Liver (tissue), 8 donors: ENCODE measurements at regions not wholly inside any gene's neighbourhood (a gene's known extent, or its start where the extent isn't known, plus 50 kb on each side); places are given as distances from the start of the nearest gene placed in this dataset.

Experiments
- DNase-seq: peaks from one replicate; pipeline ENCODE4 v3.0.0-alpha.2; 2017; ENCODE audit warnings: low spot score
- H3K27ac ChIP-seq, 2 donors: one replicate each; pipeline ENCODE4 v1.7.0; 2013; ENCODE audit warnings: inconsistent platforms in 2 of 2, low read length in 2 of 2, control low read depth in 1 of 2, low read depth in 1 of 2, mild to moderate bottlenecking in 1 of 2
- H3K27me3 ChIP-seq, 4 donors: one replicate each; pipeline versions ENCODE4 v1.6.1 to v1.7.0; 2013; ENCODE audit warnings: low read length in 3 of 4, inconsistent platforms in 1 of 4, mild to moderate bottlenecking in 1 of 4, moderate library complexity in 1 of 4; ENCODE audit not compliant: control insufficient read depth in 4 of 4, insufficient read depth in 4 of 4
- H3K36me3 ChIP-seq, 4 donors: one replicate each; pipeline versions ENCODE4 v1.6.1 to v1.7.0; 2013; ENCODE audit warnings: low read length in 3 of 4, mild to moderate bottlenecking in 3 of 4, low read depth in 1 of 4, moderate library complexity in 1 of 4; ENCODE audit not compliant: control insufficient read depth in 4 of 4, insufficient read depth in 3 of 4
- H3K4me1 ChIP-seq, 4 donors: one replicate each; pipeline versions ENCODE4 v1.6.1 to v1.7.0; 2013; ENCODE audit warnings: low read length in 3 of 4, mild to moderate bottlenecking in 3 of 4, moderate library complexity in 1 of 4; ENCODE audit not compliant: control insufficient read depth in 4 of 4, insufficient read depth in 4 of 4
- H3K4me3 ChIP-seq, 3 donors: one replicate each; pipeline versions ENCODE4 v1.6.1 to v1.7.0; 2013; ENCODE audit warnings: low read length in 3 of 3, control low read depth in 1 of 3, low read depth in 1 of 3, mild to moderate bottlenecking in 1 of 3
- H3K9ac ChIP-seq, 2 donors: one replicate each; pipeline ENCODE4 v1.7.0; 2013; ENCODE audit warnings: low read length in 2 of 2, mild to moderate bottlenecking in 2 of 2, moderate library complexity in 2 of 2, control low read depth in 1 of 2, low read depth in 1 of 2
- H3K9me3 ChIP-seq, 4 donors: one replicate each; pipeline versions ENCODE4 v1.6.1 to v1.7.0; 2013; ENCODE audit warnings: low read length in 3 of 4; ENCODE audit not compliant: control insufficient read depth in 4 of 4
- EGR1 ChIP-seq, 2 donors: IDR thresholded peaks; 2 replicates each; pipeline ENCODE4 v1.6.1; 2016 to 2018; ENCODE audit warnings: antibody characterized with exemption in 2 of 2, low read depth in 2 of 2
- FOXA1 ChIP-seq: IDR thresholded peaks from 2 replicates; pipeline ENCODE4 v1.6.1; 2016; ENCODE audit warnings: antibody characterized with exemption
- FOXA2 ChIP-seq: IDR thresholded peaks from 2 replicates; pipeline ENCODE4 v1.6.1; 2016; ENCODE audit warnings: antibody characterized with exemption
- GABPA ChIP-seq, 2 donors: IDR thresholded peaks in 1 of 2; conservative IDR thresholded peaks in 1 of 2; 2 replicates each; pipeline ENCODE4 v1.6.1; 2016; ENCODE audit warnings: antibody characterized with exemption in 2 of 2, mild to moderate bottlenecking in 1 of 2, moderate library complexity in 1 of 2
- JUND ChIP-seq, 2 donors: IDR thresholded peaks; 2 replicates each; pipeline ENCODE4 v1.6.1; 2016; ENCODE audit warnings: antibody characterized with exemption in 2 of 2
- RAD21 ChIP-seq, 2 donors: IDR thresholded peaks; 2 replicates each; pipeline ENCODE4 v1.6.1; 2016; ENCODE audit warnings: antibody characterized with exemption in 2 of 2, mild to moderate bottlenecking in 2 of 2
- RXRA ChIP-seq, 2 donors: IDR thresholded peaks; 2 replicates each; pipeline ENCODE4 v1.6.1; 2017 to 2018; ENCODE audit warnings: antibody characterized with exemption in 2 of 2, mild to moderate bottlenecking in 1 of 2
- SP1 ChIP-seq: IDR thresholded peaks from 2 replicates; pipeline ENCODE4 v1.6.1; 2018; ENCODE audit warnings: antibody characterized with exemption, mild to moderate bottlenecking
- TAF1 ChIP-seq: conservative IDR thresholded peaks from 2 replicates; pipeline ENCODE4 v1.6.1; 2016; ENCODE audit warnings: antibody characterized with exemption, mild to moderate bottlenecking
- YY1 ChIP-seq: IDR thresholded peaks from 2 replicates; pipeline ENCODE4 v1.6.1; 2016; ENCODE audit warnings: antibody characterized with exemption, mild to moderate bottlenecking
- WGBS: extraction: QIAGEN DNeasy Blood & Tissue Kit; methylation state at CpG from one replicate; pipeline ENCODE4 v1.1.7; 2013; 5-methylcytosine and 5-hydroxymethylcytosine counted together
- TF ChIP-seq, protein P1 (sequence below): IDR thresholded peaks from 2 replicates; pipeline ENCODE4 v1.6.1; 2016; ENCODE audit warnings: antibody characterized with exemption
- TF ChIP-seq, protein P2 (sequence below): IDR thresholded peaks from 2 replicates; pipeline ENCODE4 v1.6.1; 2016; ENCODE audit warnings: antibody characterized with exemption
- TF ChIP-seq, protein P3 (sequence below): IDR thresholded peaks from 2 replicates; pipeline ENCODE4 v1.6.1; 2016; ENCODE audit warnings: antibody characterized with exemption
- TF ChIP-seq, protein P4 (sequence below): fragments of 150-350 bp; IDR thresholded peaks from 2 replicates; pipeline ENCODE4 v1.5.1; 2017; ENCODE audit warnings: improper control_type of control experiment, low read depth, low read length; ENCODE audit not compliant: missing input control
- donor health status: healthy.
- donor health status: healthy.
- donor health status: healthy.
- donor health status: healthy.
- donor health status: healthy.

GRCh38 chr16:17780181-17780580 lies 309.4 kb upstream of the XYLT1 start:
- Histone ChIP-seq H3K4me1 (no peaks in the 10 kb centered on the region), H3K36me3 (no peaks in the 10 kb centered on the region), H3K9me3 (peaks cover 0 to 5% (median 2%) of the 10 kb centered on the region in 4 donors), H3K9ac (no peak overlapping the region), H3K27me3 (peaks cover 0 to 6% (median 0%) of the 10 kb centered on the region in 4 donors), H3K27ac (no peak overlapping the region), H3K4me3 (no peak overlapping the region)
- WGBS, result 48% methylated on average over 5 of the region's 5 CpGs
- no peak for DNase-seq
- TF ChIP-seq RXRA (IDR thresholded peaks at IDR 0.05), result no peak
- TF ChIP-seq SP1, result no peak
- TF ChIP-seq GABPA (IDR thresholded peaks at IDR 0.05 in 1 of 2, conservative IDR thresholded peaks at IDR 0.05 in 1 of 2), result no peak
- no peak for TF ChIP-seq FOXA1
- TF ChIP-seq YY1, result no peak
- TF ChIP-seq, protein P1, sequence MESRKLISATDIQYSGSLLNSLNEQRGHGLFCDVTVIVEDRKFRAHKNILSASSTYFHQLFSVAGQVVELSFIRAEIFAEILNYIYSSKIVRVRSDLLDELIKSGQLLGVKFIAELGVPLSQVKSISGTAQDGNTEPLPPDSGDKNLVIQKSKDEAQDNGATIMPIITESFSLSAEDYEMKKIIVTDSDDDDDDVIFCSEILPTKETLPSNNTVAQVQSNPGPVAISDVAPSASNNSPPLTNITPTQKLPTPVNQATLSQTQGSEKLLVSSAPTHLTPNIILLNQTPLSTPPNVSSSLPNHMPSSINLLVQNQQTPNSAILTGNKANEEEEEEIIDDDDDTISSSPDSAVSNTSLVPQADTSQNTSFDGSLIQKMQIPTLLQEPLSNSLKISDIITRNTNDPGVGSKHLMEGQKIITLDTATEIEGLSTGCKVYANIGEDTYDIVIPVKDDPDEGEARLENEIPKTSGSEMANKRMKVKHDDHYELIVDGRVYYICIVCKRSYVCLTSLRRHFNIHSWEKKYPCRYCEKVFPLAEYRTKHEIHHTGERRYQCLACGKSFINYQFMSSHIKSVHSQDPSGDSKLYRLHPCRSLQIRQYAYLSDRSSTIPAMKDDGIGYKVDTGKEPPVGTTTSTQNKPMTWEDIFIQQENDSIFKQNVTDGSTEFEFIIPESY, result no peak
- TF ChIP-seq, protein P2, sequence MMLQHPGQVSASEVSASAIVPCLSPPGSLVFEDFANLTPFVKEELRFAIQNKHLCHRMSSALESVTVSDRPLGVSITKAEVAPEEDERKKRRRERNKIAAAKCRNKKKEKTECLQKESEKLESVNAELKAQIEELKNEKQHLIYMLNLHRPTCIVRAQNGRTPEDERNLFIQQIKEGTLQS, result no peak
- TF ChIP-seq, protein P3, sequence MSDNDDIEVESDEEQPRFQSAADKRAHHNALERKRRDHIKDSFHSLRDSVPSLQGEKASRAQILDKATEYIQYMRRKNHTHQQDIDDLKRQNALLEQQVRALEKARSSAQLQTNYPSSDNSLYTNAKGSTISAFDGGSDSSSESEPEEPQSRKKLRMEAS, result no peak
- TF ChIP-seq, protein P4, sequence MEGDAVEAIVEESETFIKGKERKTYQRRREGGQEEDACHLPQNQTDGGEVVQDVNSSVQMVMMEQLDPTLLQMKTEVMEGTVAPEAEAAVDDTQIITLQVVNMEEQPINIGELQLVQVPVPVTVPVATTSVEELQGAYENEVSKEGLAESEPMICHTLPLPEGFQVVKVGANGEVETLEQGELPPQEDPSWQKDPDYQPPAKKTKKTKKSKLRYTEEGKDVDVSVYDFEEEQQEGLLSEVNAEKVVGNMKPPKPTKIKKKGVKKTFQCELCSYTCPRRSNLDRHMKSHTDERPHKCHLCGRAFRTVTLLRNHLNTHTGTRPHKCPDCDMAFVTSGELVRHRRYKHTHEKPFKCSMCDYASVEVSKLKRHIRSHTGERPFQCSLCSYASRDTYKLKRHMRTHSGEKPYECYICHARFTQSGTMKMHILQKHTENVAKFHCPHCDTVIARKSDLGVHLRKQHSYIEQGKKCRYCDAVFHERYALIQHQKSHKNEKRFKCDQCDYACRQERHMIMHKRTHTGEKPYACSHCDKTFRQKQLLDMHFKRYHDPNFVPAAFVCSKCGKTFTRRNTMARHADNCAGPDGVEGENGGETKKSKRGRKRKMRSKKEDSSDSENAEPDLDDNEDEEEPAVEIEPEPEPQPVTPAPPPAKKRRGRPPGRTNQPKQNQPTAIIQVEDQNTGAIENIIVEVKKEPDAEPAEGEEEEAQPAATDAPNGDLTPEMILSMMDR, result no peak
- TF ChIP-seq RAD21 (IDR thresholded peaks at IDR 0.05), result no peak
- no peak for TF ChIP-seq FOXA2
- no peak for TF ChIP-seq JUND (IDR thresholded peaks at IDR 0.05)

DNA sequence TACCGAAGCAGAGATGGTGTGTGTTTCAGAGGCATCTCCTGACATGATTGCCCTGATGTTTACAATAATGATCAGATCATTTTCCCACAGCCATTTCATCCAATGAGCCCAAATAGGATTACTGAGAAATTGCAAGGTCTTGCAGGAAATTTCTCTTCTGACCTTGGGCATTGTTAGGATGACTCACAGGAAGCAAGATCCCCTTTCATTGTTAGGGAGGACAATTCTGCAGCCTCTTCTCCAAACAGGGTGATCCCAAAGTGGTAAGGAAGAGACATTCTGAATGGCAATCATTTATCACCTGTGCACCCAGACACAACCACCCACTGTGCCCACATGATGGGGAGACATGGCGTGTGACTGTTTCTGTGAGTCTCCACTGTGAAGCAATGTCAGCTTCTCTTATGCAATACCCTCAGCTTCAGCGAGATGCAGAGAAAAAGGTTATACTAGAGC lies 306.7 kb upstream of the XYLT1 start:
- Histone ChIP-seq H3K27me3 (peaks cover 0 to 6% (median 0%) of the 10 kb centered on the region in 4 donors), H3K9ac (no peak overlapping the region), H3K4me1 (no peaks in the 10 kb centered on the region), H3K27ac (no peak overlapping the region), H3K9me3 (peaks cover 0 to 5% (median 2%) of the 10 kb centered on the region in 4 donors), H3K4me3 (no peak overlapping the region), H3K36me3 (no peaks in the 10 kb centered on the region)
- TF ChIP-seq RAD21 (IDR thresholded peaks at IDR 0.05), result no peak
- TF ChIP-seq YY1, result no peak
- TF ChIP-seq TAF1, result no peak
- no peak for TF ChIP-seq FOXA1
- TF ChIP-seq, protein P3, result no peak
- TF ChIP-seq GABPA (IDR thresholded peaks at IDR 0.05 in 1 of 2, conservative IDR thresholded peaks at IDR 0.05 in 1 of 2), result no peak
- no peak for TF ChIP-seq JUND (IDR thresholded peaks at IDR 0.05)
- no peak for TF ChIP-seq EGR1 (IDR thresholded peaks at IDR 0.05; ENCODE audit: low read depth in 2 of 2)
- TF ChIP-seq, protein P1, result no peak
- TF ChIP-seq, protein P4, result no peak
- no peak for TF ChIP-seq FOXA2
- 50% methylated on average over 3 of the region's 3 CpGs for WGBS
- no peak for DNase-seq
